ENCODE measurements at regions not wholly inside any gene's neighbourhood (a gene's known extent, or its start where the extent isn't known, plus 50 kb on each side); places are given as distances from the start of the nearest gene placed in this dataset.

DNA sequence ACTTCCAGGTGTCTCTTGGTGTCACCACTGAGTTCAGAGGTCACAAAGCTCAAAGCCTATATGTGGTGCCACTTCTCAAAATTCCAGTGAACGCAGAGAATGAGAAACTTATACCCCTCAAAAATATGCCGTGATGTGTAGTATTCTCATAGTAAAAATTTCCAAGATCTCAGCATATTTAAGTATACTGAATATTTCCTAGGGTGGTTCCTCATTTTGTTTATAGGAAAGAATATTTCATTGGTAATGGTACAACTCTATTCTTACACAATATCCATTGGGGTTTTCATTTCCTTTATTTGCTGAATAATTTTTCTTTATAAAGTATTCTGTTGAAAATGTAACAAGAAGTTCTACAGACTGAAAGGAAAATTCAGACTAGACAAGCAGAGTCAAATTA is 58.9 kb upstream of the ADO start:
- TF ChIP-seq, protein P1, sequence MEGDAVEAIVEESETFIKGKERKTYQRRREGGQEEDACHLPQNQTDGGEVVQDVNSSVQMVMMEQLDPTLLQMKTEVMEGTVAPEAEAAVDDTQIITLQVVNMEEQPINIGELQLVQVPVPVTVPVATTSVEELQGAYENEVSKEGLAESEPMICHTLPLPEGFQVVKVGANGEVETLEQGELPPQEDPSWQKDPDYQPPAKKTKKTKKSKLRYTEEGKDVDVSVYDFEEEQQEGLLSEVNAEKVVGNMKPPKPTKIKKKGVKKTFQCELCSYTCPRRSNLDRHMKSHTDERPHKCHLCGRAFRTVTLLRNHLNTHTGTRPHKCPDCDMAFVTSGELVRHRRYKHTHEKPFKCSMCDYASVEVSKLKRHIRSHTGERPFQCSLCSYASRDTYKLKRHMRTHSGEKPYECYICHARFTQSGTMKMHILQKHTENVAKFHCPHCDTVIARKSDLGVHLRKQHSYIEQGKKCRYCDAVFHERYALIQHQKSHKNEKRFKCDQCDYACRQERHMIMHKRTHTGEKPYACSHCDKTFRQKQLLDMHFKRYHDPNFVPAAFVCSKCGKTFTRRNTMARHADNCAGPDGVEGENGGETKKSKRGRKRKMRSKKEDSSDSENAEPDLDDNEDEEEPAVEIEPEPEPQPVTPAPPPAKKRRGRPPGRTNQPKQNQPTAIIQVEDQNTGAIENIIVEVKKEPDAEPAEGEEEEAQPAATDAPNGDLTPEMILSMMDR (IDR thresholded peaks at IDR 0.05; ENCODE audit: low read depth, low read length): no peak
- TF ChIP-seq, protein P2, sequence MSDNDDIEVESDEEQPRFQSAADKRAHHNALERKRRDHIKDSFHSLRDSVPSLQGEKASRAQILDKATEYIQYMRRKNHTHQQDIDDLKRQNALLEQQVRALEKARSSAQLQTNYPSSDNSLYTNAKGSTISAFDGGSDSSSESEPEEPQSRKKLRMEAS (IDR thresholded peaks at IDR 0.05; ENCODE audit: low read depth, low read length): no peak
- TF ChIP-seq POLR2A (IDR thresholded peaks at IDR 0.05; ENCODE audit: extremely low read depth, insufficient read length) (no peak), MYC (IDR thresholded peaks at IDR 0.05; ENCODE audit: low read depth, low read length) (no peak)
